GM23338 (cell line): ENCODE measurements at regions not wholly inside any gene's neighbourhood (a gene's known extent, or its start where the extent isn't known, plus 50 kb on each side); places are given as distances from the start of the nearest gene placed in this dataset.

Experiments used
- ATAC-seq: fragments of 200-7000 bp; cut with Tn5 transposase; 3 replicates; pipeline ENCODE4 v1.9.1; 2020
- DNase-seq: peaks from one replicate; pipeline ENCODE4 v3.0.0-alpha.2; 2015; ENCODE audit warnings: low spot score
- H2AFZ ChIP-seq: fragments of 200-600 bp; sonication (generic); 2 replicates; pipeline ENCODE4 v1.8.0; 2016; ENCODE audit warnings: antibody characterized with exemption, mild to moderate bottlenecking, moderate library complexity
- H3F3A ChIP-seq: fragments of 200-600 bp; sonication (generic); replicated peaks from 2 replicates; pipeline ENCODE4 v1.8.0; 2017; ENCODE audit warnings: antibody characterized with exemption, mixed run types, low read depth
- H3K27ac ChIP-seq: fragments of 200-600 bp; sonication (generic); 2 replicates; pipeline ENCODE4 v1.6.1; 2016; ENCODE audit warnings: low read depth
- H3K27me3 ChIP-seq: fragments of 200-600 bp; sonication (generic); 2 replicates; pipeline ENCODE4 v1.8.0; 2016; ENCODE audit warnings: mild to moderate bottlenecking, mixed run types, moderate library complexity; ENCODE audit not compliant: insufficient read depth
- H3K36me3 ChIP-seq: fragments of 200-600 bp; sonication (generic); 2 replicates; pipeline ENCODE4 v1.8.0; 2016; ENCODE audit warnings: mild to moderate bottlenecking; ENCODE audit not compliant: insufficient read depth
- H3K4me1 ChIP-seq: fragments of 200-600 bp; sonication (generic); 2 replicates; pipeline ENCODE4 v1.8.0; 2016; ENCODE audit warnings: mild to moderate bottlenecking, moderate library complexity; ENCODE audit not compliant: insufficient read depth
- H3K4me2 ChIP-seq: fragments of 200-600 bp; sonication (generic); 2 replicates; pipeline ENCODE4 v1.7.1; 2017; ENCODE audit warnings: mixed run types
- H3K4me3 ChIP-seq: fragments of 200-600 bp; sonication (generic); 2 replicates; pipeline ENCODE4 v1.6.1; 2016; ENCODE audit warnings: mixed run types
- H3K79me2 ChIP-seq: fragments of 200-600 bp; sonication (generic); replicated peaks from 2 replicates; pipeline ENCODE4 v1.8.0; 2017; ENCODE audit warnings: mild to moderate bottlenecking; ENCODE audit not compliant: insufficient read depth
- H3K9me2 ChIP-seq: fragments of 200-600 bp; sonication (generic); 2 replicates; pipeline ENCODE4 v1.8.0; 2017; ENCODE audit not compliant: insufficient read depth
- H4K20me1 ChIP-seq: fragments of 200-600 bp; sonication (generic); replicated peaks from 2 replicates; pipeline ENCODE4 v1.8.0; 2017; ENCODE audit warnings: mild to moderate bottlenecking; ENCODE audit not compliant: insufficient read depth
- H3K27ac Mint-ChIP-seq: 2 replicates; pipeline ENCODE4 v1.8.0; 2020; ENCODE audit warnings: inconsistent platforms, mild to moderate bottlenecking, moderate library complexity, mixed read lengths
- H3K27me3 Mint-ChIP-seq: 3 replicates; pipeline ENCODE4 v1.8.0; 2022; ENCODE audit warnings: low read depth, mild to moderate bottlenecking, moderate library complexity, mixed read lengths, inconsistent platforms; ENCODE audit not compliant: insufficient read depth, poor library complexity
- H3K36me3 Mint-ChIP-seq: 3 replicates; pipeline ENCODE4 v1.8.0; 2021; ENCODE audit warnings: low read depth, mild to moderate bottlenecking, inconsistent platforms, moderate library complexity, mixed read lengths
- H3K4me1 Mint-ChIP-seq: 3 replicates; pipeline ENCODE4 v1.8.0; 2020; ENCODE audit warnings: mild to moderate bottlenecking, inconsistent platforms, mixed read lengths
- H3K4me3 Mint-ChIP-seq: 3 replicates; pipeline ENCODE4 v1.8.0; 2021; ENCODE audit warnings: moderate library complexity, mild to moderate bottlenecking, inconsistent platforms, mixed read lengths
- H3K9me3 Mint-ChIP-seq: 3 replicates; pipeline ENCODE4 v1.8.0; 2020; ENCODE audit warnings: moderate library complexity, mild to moderate bottlenecking, inconsistent platforms, mixed read lengths
- EZH2phosphoT487 ChIP-seq: fragments of 200-600 bp; sonication (generic); IDR thresholded peaks from one replicate; pipeline ENCODE4 v1.8.1; 2018; ENCODE audit warnings: antibody characterized with exemption; ENCODE audit not compliant: unreplicated experiment
- JUNB ChIP-seq: IDR thresholded peaks from one replicate; pipeline ENCODE4 v1.6.1; 2016; ENCODE audit warnings: antibody characterized with exemption; ENCODE audit not compliant: unreplicated experiment
- POLR2AphosphoS5 ChIP-seq: IDR thresholded peaks from 2 replicates; pipeline ENCODE4 v1.6.1; 2016; ENCODE audit warnings: antibody characterized with exemption, low read depth
- ZNF114 ChIP-seq: fragments of 250-450 bp; sonication (Bioruptor Pico); IDR thresholded peaks from 2 replicates; pipeline ENCODE4 v1.5.0; 2020; ENCODE audit warnings: mild to moderate bottlenecking, moderate library complexity
- TF ChIP-seq, protein P1 (sequence below): fragments of 250-450 bp; sonication (Bioruptor Pico); IDR thresholded peaks from 2 replicates; pipeline ENCODE4 v1.5.0; 2020; ENCODE audit warnings: mild to moderate bottlenecking, moderate library complexity
- TF ChIP-seq, protein P2 (sequence below): IDR thresholded peaks from one replicate; pipeline ENCODE4 v1.6.1; 2018; ENCODE audit warnings: antibody characterized with exemption; ENCODE audit not compliant: unreplicated experiment

DNA sequence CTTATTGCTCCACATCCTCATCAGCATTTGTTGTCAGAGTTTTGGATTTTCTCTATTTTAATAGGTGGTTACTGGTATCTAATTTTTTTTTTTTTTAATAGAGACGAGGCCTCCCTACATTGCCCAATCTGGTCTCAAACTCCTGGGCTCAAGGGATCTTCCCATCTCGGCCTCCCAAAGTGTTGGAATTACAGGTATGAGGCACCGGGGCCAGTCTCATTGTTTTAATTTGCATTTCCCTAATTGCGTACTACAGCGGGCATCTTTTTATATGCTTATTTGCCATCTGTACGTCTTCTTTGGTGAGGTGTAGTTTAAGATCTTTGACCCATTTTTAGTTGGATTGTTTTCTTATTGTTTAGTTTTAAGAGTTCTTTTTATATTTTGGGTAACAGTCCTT is 210.4 kb upstream of the SULF2 start (continued):
- TF ChIP-seq, protein P1, sequence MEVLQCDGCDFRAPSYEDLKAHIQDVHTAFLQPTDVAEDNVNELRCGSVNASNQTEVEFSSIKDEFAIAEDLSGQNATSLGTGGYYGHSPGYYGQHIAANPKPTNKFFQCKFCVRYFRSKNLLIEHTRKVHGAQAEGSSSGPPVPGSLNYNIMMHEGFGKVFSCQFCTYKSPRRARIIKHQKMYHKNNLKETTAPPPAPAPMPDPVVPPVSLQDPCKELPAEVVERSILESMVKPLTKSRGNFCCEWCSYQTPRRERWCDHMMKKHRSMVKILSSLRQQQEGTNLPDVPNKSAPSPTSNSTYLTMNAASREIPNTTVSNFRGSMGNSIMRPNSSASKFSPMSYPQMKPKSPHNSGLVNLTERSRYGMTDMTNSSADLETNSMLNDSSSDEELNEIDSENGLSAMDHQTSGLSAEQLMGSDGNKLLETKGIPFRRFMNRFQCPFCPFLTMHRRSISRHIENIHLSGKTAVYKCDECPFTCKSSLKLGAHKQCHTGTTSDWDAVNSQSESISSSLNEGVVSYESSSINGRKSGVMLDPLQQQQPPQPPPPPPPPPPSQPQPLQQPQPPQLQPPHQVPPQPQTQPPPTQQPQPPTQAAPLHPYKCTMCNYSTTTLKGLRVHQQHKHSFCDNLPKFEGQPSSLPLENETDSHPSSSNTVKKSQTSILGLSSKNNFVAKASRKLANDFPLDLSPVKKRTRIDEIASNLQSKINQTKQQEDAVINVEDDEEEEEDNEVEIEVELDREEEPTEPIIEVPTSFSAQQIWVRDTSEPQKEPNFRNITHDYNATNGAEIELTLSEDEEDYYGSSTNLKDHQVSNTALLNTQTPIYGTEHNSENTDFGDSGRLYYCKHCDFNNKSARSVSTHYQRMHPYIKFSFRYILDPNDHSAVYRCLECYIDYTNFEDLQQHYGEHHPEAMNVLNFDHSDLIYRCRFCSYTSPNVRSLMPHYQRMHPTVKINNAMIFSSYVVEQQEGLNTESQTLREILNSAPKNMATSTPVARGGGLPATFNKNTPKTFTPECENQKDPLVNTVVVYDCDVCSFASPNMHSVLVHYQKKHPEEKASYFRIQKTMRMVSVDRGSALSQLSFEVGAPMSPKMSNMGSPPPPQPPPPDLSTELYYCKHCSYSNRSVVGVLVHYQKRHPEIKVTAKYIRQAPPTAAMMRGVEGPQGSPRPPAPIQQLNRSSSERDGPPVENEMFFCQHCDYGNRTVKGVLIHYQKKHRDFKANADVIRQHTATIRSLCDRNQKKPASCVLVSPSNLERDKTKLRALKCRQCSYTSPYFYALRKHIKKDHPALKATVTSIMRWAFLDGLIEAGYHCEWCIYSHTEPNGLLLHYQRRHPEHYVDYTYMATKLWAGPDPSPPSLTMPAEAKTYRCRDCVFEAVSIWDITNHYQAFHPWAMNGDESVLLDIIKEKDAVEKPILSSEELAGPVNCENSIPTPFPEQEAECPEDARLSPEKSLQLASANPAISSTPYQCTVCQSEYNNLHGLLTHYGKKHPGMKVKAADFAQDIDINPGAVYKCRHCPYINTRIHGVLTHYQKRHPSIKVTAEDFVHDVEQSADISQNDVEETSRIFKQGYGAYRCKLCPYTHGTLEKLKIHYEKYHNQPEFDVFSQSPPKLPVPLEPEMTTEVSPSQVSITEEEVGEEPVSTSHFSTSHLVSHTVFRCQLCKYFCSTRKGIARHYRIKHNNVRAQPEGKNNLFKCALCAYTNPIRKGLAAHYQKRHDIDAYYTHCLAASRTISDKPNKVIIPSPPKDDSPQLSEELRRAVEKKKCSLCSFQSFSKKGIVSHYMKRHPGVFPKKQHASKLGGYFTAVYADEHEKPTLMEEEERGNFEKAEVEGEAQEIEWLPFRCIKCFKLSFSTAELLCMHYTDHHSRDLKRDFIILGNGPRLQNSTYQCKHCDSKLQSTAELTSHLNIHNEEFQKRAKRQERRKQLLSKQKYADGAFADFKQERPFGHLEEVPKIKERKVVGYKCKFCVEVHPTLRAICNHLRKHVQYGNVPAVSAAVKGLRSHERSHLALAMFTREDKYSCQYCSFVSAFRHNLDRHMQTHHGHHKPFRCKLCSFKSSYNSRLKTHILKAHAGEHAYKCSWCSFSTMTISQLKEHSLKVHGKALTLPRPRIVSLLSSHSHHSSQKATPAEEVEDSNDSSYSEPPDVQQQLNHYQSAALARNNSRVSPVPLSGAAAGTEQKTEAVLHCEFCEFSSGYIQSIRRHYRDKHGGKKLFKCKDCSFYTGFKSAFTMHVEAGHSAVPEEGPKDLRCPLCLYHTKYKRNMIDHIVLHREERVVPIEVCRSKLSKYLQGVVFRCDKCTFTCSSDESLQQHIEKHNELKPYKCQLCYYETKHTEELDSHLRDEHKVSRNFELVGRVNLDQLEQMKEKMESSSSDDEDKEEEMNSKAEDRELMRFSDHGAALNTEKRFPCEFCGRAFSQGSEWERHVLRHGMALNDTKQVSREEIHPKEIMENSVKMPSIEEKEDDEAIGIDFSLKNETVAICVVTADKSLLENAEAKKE (CRISPR knock-in tag), result no peak
- no peak for TF ChIP-seq JUNB
- no peak for TF ChIP-seq ZNF114
- TF ChIP-seq POLR2AphosphoS5, result no peak

DNA sequence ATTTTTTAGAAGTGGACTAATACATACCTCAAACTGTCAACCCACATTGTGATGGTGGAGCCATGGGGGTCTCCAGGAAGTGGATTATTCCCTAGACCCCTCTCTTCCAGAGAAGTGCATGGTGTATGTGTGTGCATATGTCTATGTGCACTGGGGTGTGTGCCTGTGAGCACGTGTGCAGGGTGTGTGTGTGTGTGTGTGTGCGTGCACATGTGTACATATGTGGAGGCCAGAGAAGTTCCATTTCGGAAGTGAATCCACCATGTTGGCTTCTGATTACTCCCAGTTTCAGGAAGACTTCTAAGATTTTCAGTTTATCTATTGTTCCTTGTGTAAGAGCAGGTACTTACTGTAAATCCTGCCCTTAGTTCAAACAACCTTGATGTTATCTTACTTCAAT is 208.5 kb upstream of the SULF2 start:
- Histone ChIP-seq H3K79me2 (no peaks in the 10 kb centered on the region), H3K4me1 (peaks cover 10% of the 10 kb centered on the region; the same call in 1 of the 2 replicates), H4K20me1 (no peaks in the 10 kb centered on the region), H3F3A (0 out of 2 replicates have a peak, but pooled peaks cover 4% of the 10 kb centered on the region), H3K36me3 (peaks cover 15% of the 10 kb centered on the region), H3K4me3 (no peak overlapping the region), H3K4me2 (no peak overlapping the region), H3K9me2 (peaks cover 5% of the 10 kb centered on the region; the same call in 1 of the 2 replicates), H3K27ac (no peak overlapping the region), H3K27me3 (no peaks in the 10 kb centered on the region), H2AFZ (no peak overlapping the region)
- Mint-ChIP-seq H3K9me3 (peaks cover 32% of the 10 kb centered on the region), H3K4me3 (no peak overlapping the region), H3K27ac (no peak overlapping the region), H3K27me3 (peaks cover 5% of the 10 kb centered on the region), H3K4me1 (peaks cover 28% of the 10 kb centered on the region), H3K36me3 (peaks cover 30% of the 10 kb centered on the region)
- DNase-seq, result no peak
- no peak for ATAC-seq
- TF ChIP-seq EZH2phosphoT487 (no peak), JUNB (no peak), ZNF114 (no peak)
- TF ChIP-seq, protein P1 (CRISPR knock-in tag), result no peak
- TF ChIP-seq, protein P2, sequence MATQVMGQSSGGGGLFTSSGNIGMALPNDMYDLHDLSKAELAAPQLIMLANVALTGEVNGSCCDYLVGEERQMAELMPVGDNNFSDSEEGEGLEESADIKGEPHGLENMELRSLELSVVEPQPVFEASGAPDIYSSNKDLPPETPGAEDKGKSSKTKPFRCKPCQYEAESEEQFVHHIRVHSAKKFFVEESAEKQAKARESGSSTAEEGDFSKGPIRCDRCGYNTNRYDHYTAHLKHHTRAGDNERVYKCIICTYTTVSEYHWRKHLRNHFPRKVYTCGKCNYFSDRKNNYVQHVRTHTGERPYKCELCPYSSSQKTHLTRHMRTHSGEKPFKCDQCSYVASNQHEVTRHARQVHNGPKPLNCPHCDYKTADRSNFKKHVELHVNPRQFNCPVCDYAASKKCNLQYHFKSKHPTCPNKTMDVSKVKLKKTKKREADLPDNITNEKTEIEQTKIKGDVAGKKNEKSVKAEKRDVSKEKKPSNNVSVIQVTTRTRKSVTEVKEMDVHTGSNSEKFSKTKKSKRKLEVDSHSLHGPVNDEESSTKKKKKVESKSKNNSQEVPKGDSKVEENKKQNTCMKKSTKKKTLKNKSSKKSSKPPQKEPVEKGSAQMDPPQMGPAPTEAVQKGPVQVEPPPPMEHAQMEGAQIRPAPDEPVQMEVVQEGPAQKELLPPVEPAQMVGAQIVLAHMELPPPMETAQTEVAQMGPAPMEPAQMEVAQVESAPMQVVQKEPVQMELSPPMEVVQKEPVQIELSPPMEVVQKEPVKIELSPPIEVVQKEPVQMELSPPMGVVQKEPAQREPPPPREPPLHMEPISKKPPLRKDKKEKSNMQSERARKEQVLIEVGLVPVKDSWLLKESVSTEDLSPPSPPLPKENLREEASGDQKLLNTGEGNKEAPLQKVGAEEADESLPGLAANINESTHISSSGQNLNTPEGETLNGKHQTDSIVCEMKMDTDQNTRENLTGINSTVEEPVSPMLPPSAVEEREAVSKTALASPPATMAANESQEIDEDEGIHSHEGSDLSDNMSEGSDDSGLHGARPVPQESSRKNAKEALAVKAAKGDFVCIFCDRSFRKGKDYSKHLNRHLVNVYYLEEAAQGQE, result no peak
